Karpas-422 (cell line): ENCODE measurements at regions not wholly inside any gene's neighbourhood (a gene's known extent, or its start where the extent isn't known, plus 50 kb on each side); places are given as distances from the start of the nearest gene placed in this dataset.
A peak's percentile ranks its signal among the peaks of the same experiment; 100 is the strongest.
"Not testable (repeated sequence)": the region's sequence is repeated elsewhere in the genome, so short reads cannot be mapped to it uniquely, and the experiment has no call there.

Source experiments
- DNase-seq: peaks from one replicate; pipeline ENCODE4 v3.0.0-alpha.2; 2015
- H2AFZ ChIP-seq: fragments of 200-600 bp; sonication (generic); 2 replicates; pipeline ENCODE4 v1.6.1; 2014; ENCODE audit warnings: antibody characterized with exemption, low read length, mixed read lengths
- H3K27ac ChIP-seq: fragments of 200-600 bp; sonication (generic); 2 replicates; pipeline ENCODE4 v1.5.1; 2014; ENCODE audit warnings: mild to moderate bottlenecking, low read length, moderate library complexity
- H3K27me3 ChIP-seq: fragments of 200-600 bp; sonication (generic); 2 replicates; pipeline ENCODE4 v1.6.1; 2014; ENCODE audit warnings: low read length, mixed read lengths
- H3K36me3 ChIP-seq: fragments of 200-600 bp; sonication (generic); 2 replicates; pipeline ENCODE4 v1.6.1; 2014; ENCODE audit warnings: low read length, mixed read lengths; ENCODE audit not compliant: insufficient read depth
- H3K4me1 ChIP-seq: fragments of 200-600 bp; sonication (generic); 2 replicates; pipeline ENCODE4 v1.6.1; 2014; ENCODE audit warnings: mild to moderate bottlenecking, low read length, mixed read lengths
- H3K4me2 ChIP-seq: fragments of 200-600 bp; sonication (generic); 2 replicates; pipeline ENCODE4 v1.6.1; 2014; ENCODE audit warnings: low read length, low read depth, mild to moderate bottlenecking; ENCODE audit not compliant: poor library complexity, severe bottlenecking
- H3K4me3 ChIP-seq: fragments of 200-600 bp; sonication (generic); 2 replicates; pipeline ENCODE4 v1.5.1; 2014; ENCODE audit warnings: mild to moderate bottlenecking, antibody characterized with exemption, low read length, mixed read lengths
- H3K79me2 ChIP-seq: fragments of 200-600 bp; sonication (generic); 2 replicates; pipeline ENCODE4 v1.6.1; 2014; ENCODE audit warnings: mild to moderate bottlenecking, low read length, mixed read lengths
- H3K9ac ChIP-seq: fragments of 200-600 bp; sonication (generic); 2 replicates; pipeline ENCODE4 v1.6.0; 2014; ENCODE audit warnings: low read length
- H3K9me2 ChIP-seq: fragments of 200-600 bp; sonication (generic), shearing (Covaris generic); replicated peaks from 2 replicates; pipeline ENCODE4 v1.6.0; 2014; ENCODE audit warnings: mild to moderate bottlenecking, low read length, moderate library complexity; ENCODE audit not compliant: insufficient read depth
- H3K9me3 ChIP-seq: fragments of 300-700, 200-600 bp; sonication (generic); 2 replicates; pipeline ENCODE4 v1.6.1; 2014; ENCODE audit warnings: low read length, mixed read lengths
- H4K20me1 ChIP-seq: fragments of 200-600 bp; sonication (generic); 2 replicates; pipeline ENCODE4 v1.6.1; 2014; ENCODE audit warnings: mild to moderate bottlenecking, antibody characterized with exemption, low read length, low read depth; ENCODE audit not compliant: insufficient read depth

- no peaks in the 10 kb centered on the region for H3K79me2 ChIP-seq
- no peaks in the 10 kb centered on the region for H4K20me1 ChIP-seq
- H3K9ac ChIP-seq, result no peak overlapping the region
- no peak overlapping the region for H2AFZ ChIP-seq
- H3K27me3 ChIP-seq, result no peaks in the 10 kb centered on the region
- no peak for DNase-seq
- H3K9me3 ChIP-seq, result no peaks in the 10 kb centered on the region
- no peak overlapping the region for H3K4me3 ChIP-seq
- H3K36me3 ChIP-seq, result no peaks in the 10 kb centered on the region
- H3K27ac ChIP-seq, result no peak overlapping the region
- no peaks in the 10 kb centered on the region for H3K9me2 ChIP-seq
- H3K4me2 ChIP-seq, result no peak overlapping the region
- peaks cover 11% of the 10 kb centered on the region for H3K4me1 ChIP-seq
Measured at GRCh38 chr10:26355241-26355640, 82.9 kb upstream of the APBB1IP start.

- H3K79me2 ChIP-seq, result no peaks in the 10 kb centered on the region
- H3K4me2 ChIP-seq, result no peak overlapping the region
- no peaks in the 10 kb centered on the region for H3K9me2 ChIP-seq
- no peak overlapping the region for H3K27ac ChIP-seq
- no peaks in the 10 kb centered on the region for H3K27me3 ChIP-seq
- no peaks in the 10 kb centered on the region for H3K36me3 ChIP-seq
- H3K4me1 ChIP-seq, result peaks cover 2% of the 10 kb centered on the region
- H3K9ac ChIP-seq, result no peak overlapping the region
- no peaks in the 10 kb centered on the region for H4K20me1 ChIP-seq
- no peak for DNase-seq
- H2AFZ ChIP-seq, result no peak overlapping the region
- no peaks in the 10 kb centered on the region for H3K9me3 ChIP-seq
- H3K4me3 ChIP-seq, result no peak overlapping the region
Measured at GRCh38 chr10:26357203-26357602, 80.9 kb upstream of the APBB1IP start.

GRCh38 chr10:26358071-26358470 is 80.1 kb upstream of the APBB1IP start:
- Histone ChIP-seq H4K20me1 (no peaks in the 10 kb centered on the region), H3K9ac (no peak overlapping the region), H3K27me3 (no peaks in the 10 kb centered on the region), H2AFZ (no peak overlapping the region), H3K9me2 (no peaks in the 10 kb centered on the region), H3K4me3 (no peak overlapping the region), H3K9me3 (no peaks in the 10 kb centered on the region), H3K4me2 (no peak overlapping the region), H3K36me3 (no peaks in the 10 kb centered on the region), H3K27ac (no peak overlapping the region), H3K79me2 (no peaks in the 10 kb centered on the region), H3K4me1 (no peaks in the 10 kb centered on the region)
- DNase-seq, result no peak

GRCh38 chr10:26359670-26360069 is 78.5 kb upstream of the APBB1IP start:
- H3K4me1 ChIP-seq, result no peaks in the 10 kb centered on the region
- DNase-seq, result no peak
- H3K4me3 ChIP-seq, result no peak overlapping the region
- H4K20me1 ChIP-seq, result no peaks in the 10 kb centered on the region
- no peaks in the 10 kb centered on the region for H3K27me3 ChIP-seq
- H3K9me2 ChIP-seq, result no peaks in the 10 kb centered on the region
- no peak overlapping the region for H3K27ac ChIP-seq
- no peaks in the 10 kb centered on the region for H3K36me3 ChIP-seq
- H2AFZ ChIP-seq, result no peak overlapping the region
- H3K79me2 ChIP-seq, result no peaks in the 10 kb centered on the region
- H3K9me3 ChIP-seq, result no peaks in the 10 kb centered on the region
- H3K4me2 ChIP-seq, result no peak overlapping the region
- H3K9ac ChIP-seq, result no peak overlapping the region

GRCh38 chr10:26361351-26361750 is 76.8 kb upstream of the APBB1IP start:
- Histone ChIP-seq H4K20me1 (no peaks in the 10 kb centered on the region), H3K36me3 (no peaks in the 10 kb centered on the region), H3K9me3 (no peaks in the 10 kb centered on the region), H3K9me2 (no peaks in the 10 kb centered on the region), H3K9ac (no peak overlapping the region), H3K4me3 (no peak overlapping the region), H3K4me1 (no peaks in the 10 kb centered on the region), H3K79me2 (no peaks in the 10 kb centered on the region), H3K4me2 (no peak overlapping the region), H3K27me3 (no peaks in the 10 kb centered on the region), H3K27ac (no peak overlapping the region), H2AFZ (no peak overlapping the region)
- no peak for DNase-seq

- H4K20me1 ChIP-seq, result no peaks in the 10 kb centered on the region
- H3K4me1 ChIP-seq, result no peaks in the 10 kb centered on the region
- no peak overlapping the region for H3K9ac ChIP-seq
- H3K79me2 ChIP-seq, result no peaks in the 10 kb centered on the region
- H3K4me2 ChIP-seq, result no peak overlapping the region
- H3K9me2 ChIP-seq, result no peaks in the 10 kb centered on the region
- no peak overlapping the region for H2AFZ ChIP-seq
- no peaks in the 10 kb centered on the region for H3K36me3 ChIP-seq
- no peak overlapping the region for H3K4me3 ChIP-seq
- no peak overlapping the region for H3K27ac ChIP-seq
- no peaks in the 10 kb centered on the region for H3K27me3 ChIP-seq
- no peaks in the 10 kb centered on the region for H3K9me3 ChIP-seq
- no peak for DNase-seq
Measured at GRCh38 chr10:26361971-26362370, 76.2 kb upstream of the APBB1IP start.

- no peaks in the 10 kb centered on the region for H3K79me2 ChIP-seq
- H3K9me2 ChIP-seq, result no peaks in the 10 kb centered on the region
- H3K4me1 ChIP-seq, result no peaks in the 10 kb centered on the region
- no peaks in the 10 kb centered on the region for H3K36me3 ChIP-seq
- H3K27me3 ChIP-seq, result no peaks in the 10 kb centered on the region
- DNase-seq, result no peak
- no peaks in the 10 kb centered on the region for H4K20me1 ChIP-seq
- H2AFZ ChIP-seq, result no peak overlapping the region
- H3K4me2 ChIP-seq, result no peak overlapping the region
- no peaks in the 10 kb centered on the region for H3K9me3 ChIP-seq
- no peak overlapping the region for H3K9ac ChIP-seq
- H3K27ac ChIP-seq, result no peak overlapping the region
- no peak overlapping the region for H3K4me3 ChIP-seq
Measured at GRCh38 chr10:26365681-26366358, 72.3 kb upstream of the APBB1IP start.

- H3K9me2 ChIP-seq, H3K4me3 ChIP-seq: not testable (repeated sequence)
Measured at GRCh38 chr10:26367035-26367434, 71.1 kb upstream of the APBB1IP start.

GRCh38 chr10:26367771-26368170 is 70.4 kb upstream of the APBB1IP start:
- H3K9me3 ChIP-seq, result no peaks in the 10 kb centered on the region
- peaks cover 3% of the 10 kb centered on the region for H3K4me1 ChIP-seq
- no peaks in the 10 kb centered on the region for H3K9me2 ChIP-seq
- H3K9ac ChIP-seq, result no peak overlapping the region
- no peaks in the 10 kb centered on the region for H3K36me3 ChIP-seq
- peak; percentile 80 for DNase-seq
- no peak overlapping the region for H2AFZ ChIP-seq
- H3K27me3 ChIP-seq, result no peaks in the 10 kb centered on the region
- no peaks in the 10 kb centered on the region for H4K20me1 ChIP-seq
- no peaks in the 10 kb centered on the region for H3K79me2 ChIP-seq
- H3K4me3 ChIP-seq, result no peak overlapping the region
- H3K4me2 ChIP-seq, result no peak overlapping the region
- no peak overlapping the region for H3K27ac ChIP-seq

More at GRCh38 chr10:26367035-26367434, 71.1 kb upstream of the APBB1IP start:
- H2AFZ ChIP-seq, H3K36me3 ChIP-seq, H3K4me2 ChIP-seq, H3K27ac ChIP-seq, H4K20me1 ChIP-seq, H3K27me3 ChIP-seq, H3K4me1 ChIP-seq, DNase-seq, H3K9ac ChIP-seq, H3K79me2 ChIP-seq, H3K9me3 ChIP-seq: not testable (repeated sequence)
